22Rv1 (cell line): ENCODE measurements at regions not wholly inside any gene's neighbourhood (a gene's known extent, or its start where the extent isn't known, plus 50 kb on each side); places are given as distances from the start of the nearest gene placed in this dataset.
"Not testable (repeated sequence)": the region's sequence is repeated elsewhere in the genome, so short reads cannot be mapped to it uniquely, and the experiment has no call there.

Source experiments
- H3K27ac ChIP-seq: fragments of 450-650 bp; 2 replicates; pipeline ENCODE4 v1.5.1; 2017
- CTCF ChIP-seq: fragments of 450-650 bp; IDR thresholded peaks from 2 replicates; pipeline ENCODE4 v1.5.1; 2017; ENCODE audit warnings: mild to moderate bottlenecking
- ZFX ChIP-seq: fragments of 450-650 bp; IDR thresholded peaks from 2 replicates; pipeline ENCODE4 v1.6.1; 2017; ENCODE audit warnings: antibody characterized with exemption, borderline replicate concordance

GRCh38 chr4:53840643-53841042, 223.8 kb downstream of the CHIC2 start:
- no peak overlapping the region for H3K27ac ChIP-seq
- TF ChIP-seq CTCF (no peak), ZFX (no peak)

GRCh38 chr4:53833302-53834003, 231.0 kb downstream of the CHIC2 start:
- not testable (repeated sequence) for H3K27ac ChIP-seq

GRCh38 chr4:53832549-53832948, 231.9 kb downstream of the CHIC2 start:
- no peak overlapping the region for H3K27ac ChIP-seq
- TF ChIP-seq ZFX (no peak), CTCF (no peak)

GRCh38 chr4:53830511-53830910, 233.9 kb downstream of the CHIC2 start:
- H3K27ac ChIP-seq: no peak overlapping the region
- no peak for TF ChIP-seq CTCF
- TF ChIP-seq ZFX: no peak

- H3K27ac ChIP-seq: no peak overlapping the region
- no peak for TF ChIP-seq ZFX
- no peak for TF ChIP-seq CTCF
These were observed 230.0 kb upstream of the LNX1 start for GRCh38 chr4:53821179-53821851.

GRCh38 chr4:53818104-53818503, 226.8 kb upstream of the LNX1 start:
- TF ChIP-seq CTCF: no peak
- TF ChIP-seq ZFX: no peak
- H3K27ac ChIP-seq: no peak overlapping the region

GRCh38 chr4:53816561-53816960, 225.3 kb upstream of the LNX1 start:
- TF ChIP-seq ZFX: no peak
- no peak for TF ChIP-seq CTCF
- H3K27ac ChIP-seq: no peak overlapping the region
